Kidney epithelial cell (primary cell): ENCODE measurements at regions not wholly inside any gene's neighbourhood (a gene's known extent, or its start where the extent isn't known, plus 50 kb on each side); places are given as distances from the start of the nearest gene placed in this dataset.
"Not testable (repeated sequence)": the region's sequence is repeated elsewhere in the genome, so short reads cannot be mapped to it uniquely, and the experiment has no call there.

Source experiments
- DNase-seq: peaks from one replicate; pipeline ENCODE4 v3.0.0-alpha.2; 2010; ENCODE audit warnings: low read depth
- H3K27me3 ChIP-seq: 2 replicates; pipeline ENCODE4 v1.6.0; 2011; ENCODE audit warnings: low read length; ENCODE audit not compliant: control insufficient read depth, insufficient read depth
- H3K36me3 ChIP-seq: 2 replicates; pipeline ENCODE4 v1.5.1; 2011; ENCODE audit warnings: low read length; ENCODE audit not compliant: control insufficient read depth, insufficient read depth
- H3K4me3 ChIP-seq: 2 replicates; pipeline ENCODE4 v1.5.1; 2011; ENCODE audit warnings: low read depth, mild to moderate bottlenecking, control low read depth, low read length
- TF ChIP-seq, protein P1 (sequence below): IDR thresholded peaks from 2 replicates; pipeline ENCODE4 v1.5.1; 2011; ENCODE audit warnings: mild to moderate bottlenecking, moderate library complexity, low read length, control low read depth, inconsistent platforms; ENCODE audit not compliant: insufficient read depth, poor library complexity, severe bottlenecking

DNA sequence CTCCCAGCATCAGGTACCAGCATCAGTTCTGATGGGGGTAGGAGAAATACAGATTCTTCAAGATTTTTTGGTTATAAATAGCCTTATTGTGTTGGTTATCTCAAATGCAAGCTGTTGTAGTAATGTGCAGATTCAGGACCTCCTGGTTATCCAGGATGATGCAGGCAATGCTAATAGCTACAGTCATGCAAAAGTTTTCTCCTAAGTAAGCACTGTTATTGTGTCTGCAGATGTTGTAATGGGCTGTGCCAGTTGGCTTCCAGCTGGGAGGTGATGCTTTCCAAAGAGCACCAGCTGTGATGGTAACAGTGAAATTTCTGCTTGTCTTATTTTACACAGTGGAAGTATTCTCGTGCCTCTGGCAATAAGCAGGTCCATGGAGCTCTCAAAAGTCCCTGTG, 719.2 kb upstream of the CTNND2 start:
- TF ChIP-seq, protein P1, sequence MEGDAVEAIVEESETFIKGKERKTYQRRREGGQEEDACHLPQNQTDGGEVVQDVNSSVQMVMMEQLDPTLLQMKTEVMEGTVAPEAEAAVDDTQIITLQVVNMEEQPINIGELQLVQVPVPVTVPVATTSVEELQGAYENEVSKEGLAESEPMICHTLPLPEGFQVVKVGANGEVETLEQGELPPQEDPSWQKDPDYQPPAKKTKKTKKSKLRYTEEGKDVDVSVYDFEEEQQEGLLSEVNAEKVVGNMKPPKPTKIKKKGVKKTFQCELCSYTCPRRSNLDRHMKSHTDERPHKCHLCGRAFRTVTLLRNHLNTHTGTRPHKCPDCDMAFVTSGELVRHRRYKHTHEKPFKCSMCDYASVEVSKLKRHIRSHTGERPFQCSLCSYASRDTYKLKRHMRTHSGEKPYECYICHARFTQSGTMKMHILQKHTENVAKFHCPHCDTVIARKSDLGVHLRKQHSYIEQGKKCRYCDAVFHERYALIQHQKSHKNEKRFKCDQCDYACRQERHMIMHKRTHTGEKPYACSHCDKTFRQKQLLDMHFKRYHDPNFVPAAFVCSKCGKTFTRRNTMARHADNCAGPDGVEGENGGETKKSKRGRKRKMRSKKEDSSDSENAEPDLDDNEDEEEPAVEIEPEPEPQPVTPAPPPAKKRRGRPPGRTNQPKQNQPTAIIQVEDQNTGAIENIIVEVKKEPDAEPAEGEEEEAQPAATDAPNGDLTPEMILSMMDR: no peak

DNA sequence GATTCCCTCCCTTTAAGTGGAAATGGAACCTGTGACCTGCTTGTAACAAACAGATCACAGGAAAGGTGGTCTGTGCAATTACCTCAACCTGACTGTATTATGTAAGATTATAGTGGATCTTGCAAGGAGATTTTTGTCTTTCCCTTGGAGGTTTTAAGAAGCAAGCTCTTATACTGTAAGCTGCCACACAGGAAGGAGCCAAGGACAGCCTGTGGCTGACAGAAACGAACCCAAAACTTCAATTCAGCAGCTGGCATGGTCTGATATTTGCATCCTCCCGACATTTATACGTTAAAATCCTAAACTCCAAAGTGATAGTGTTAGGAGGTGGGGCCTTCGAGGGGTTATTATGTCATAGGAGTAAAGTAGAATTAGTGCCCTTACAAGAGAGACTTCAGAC, 711.8 kb upstream of the CTNND2 start:
- TF ChIP-seq, protein P1: no peak
- no peak for DNase-seq
- no peaks in the 10 kb centered on the region for H3K36me3 ChIP-seq
- H3K4me3 ChIP-seq: no peak overlapping the region
- no peaks in the 10 kb centered on the region for H3K27me3 ChIP-seq

More for the DNA sequence above, 719.2 kb upstream of the CTNND2 start:
- no peaks in the 10 kb centered on the region for H3K36me3 ChIP-seq
- H3K27me3 ChIP-seq: no peaks in the 10 kb centered on the region
- H3K4me3 ChIP-seq: no peak overlapping the region
- no peak for DNase-seq

DNA sequence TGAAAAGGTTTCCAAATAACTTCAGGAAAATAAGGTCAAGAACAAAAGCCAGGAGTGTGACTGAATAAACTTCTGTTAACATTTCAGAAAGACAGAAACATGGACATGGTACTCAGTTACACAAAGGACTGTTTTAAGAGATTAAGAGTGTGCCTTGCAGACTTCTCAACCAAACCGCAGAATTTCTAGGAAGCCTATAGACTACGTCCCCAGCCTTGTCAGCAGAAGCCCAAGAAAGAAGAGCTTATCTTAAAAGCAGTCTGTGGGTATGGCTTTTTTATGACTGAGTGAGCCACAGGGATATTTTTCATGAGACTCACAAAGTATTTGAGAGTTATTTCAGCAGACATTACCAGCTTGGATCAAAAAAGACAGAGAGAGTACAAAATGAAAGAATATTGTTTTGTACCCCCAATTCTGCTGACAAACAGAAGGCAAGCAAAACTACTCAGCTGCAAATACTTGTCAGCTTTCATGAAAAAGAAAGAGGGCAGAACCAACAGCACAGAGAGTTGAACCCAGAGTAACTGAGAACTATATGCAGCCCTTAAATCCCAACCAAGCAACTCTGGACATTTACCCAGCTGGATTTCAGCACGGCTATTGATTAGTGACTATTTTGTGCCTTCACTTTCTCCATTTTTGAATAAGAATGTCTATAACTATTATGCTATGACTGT, 711.0 kb upstream of the CTNND2 start:
- Histone ChIP-seq H3K4me3 (no peak overlapping the region), H3K27me3 (no peaks in the 10 kb centered on the region), H3K36me3 (no peaks in the 10 kb centered on the region)
- TF ChIP-seq, protein P1: no peak
- DNase-seq: no peak

DNA sequence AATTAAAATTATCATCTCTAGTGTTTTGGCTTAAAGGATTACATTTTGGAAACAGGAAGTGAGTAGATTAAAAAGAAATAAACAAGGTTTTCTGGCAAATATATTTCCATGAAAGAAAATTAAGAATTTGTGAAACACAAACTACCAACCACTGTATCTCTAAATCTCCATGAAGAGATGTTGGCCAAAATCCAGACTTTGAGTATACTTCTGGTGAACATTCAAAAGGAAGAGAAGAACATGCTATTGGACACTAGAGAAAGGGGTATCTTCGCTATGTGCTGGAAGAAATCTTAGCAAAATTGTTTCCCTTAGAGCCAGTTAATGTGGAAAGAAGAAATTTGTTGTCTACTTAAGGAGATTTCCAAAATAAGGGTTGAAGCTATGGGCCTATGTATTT, 710.4 kb upstream of the CTNND2 start:
- DNase-seq: no peak
- no peaks in the 10 kb centered on the region for H3K36me3 ChIP-seq
- TF ChIP-seq, protein P1: no peak
- no peaks in the 10 kb centered on the region for H3K27me3 ChIP-seq
- no peak overlapping the region for H3K4me3 ChIP-seq

DNA sequence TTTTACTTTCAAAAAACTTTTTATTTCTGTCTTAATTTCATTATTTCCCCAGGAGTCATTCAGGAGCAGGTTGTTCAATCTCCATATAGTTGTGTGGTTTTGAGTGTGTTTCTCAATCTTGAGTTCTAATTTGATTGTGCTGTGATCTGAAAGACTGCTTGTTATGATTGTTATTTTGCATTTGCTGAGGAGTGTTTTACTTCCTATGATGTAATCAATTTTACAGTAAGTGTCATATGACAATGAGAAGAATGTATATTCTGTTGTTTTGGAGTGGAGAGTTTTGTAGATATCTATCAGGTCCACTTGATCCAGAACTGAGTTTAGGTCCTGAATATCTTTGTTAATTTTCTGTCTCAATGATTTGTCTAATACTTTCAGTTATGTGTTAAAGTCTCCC, 706.9 kb upstream of the CTNND2 start:
- H3K4me3 ChIP-seq: no peak overlapping the region
- H3K36me3 ChIP-seq: no peaks in the 10 kb centered on the region
- TF ChIP-seq, protein P1: no peak
- no peak for DNase-seq
- H3K27me3 ChIP-seq: no peaks in the 10 kb centered on the region

DNA sequence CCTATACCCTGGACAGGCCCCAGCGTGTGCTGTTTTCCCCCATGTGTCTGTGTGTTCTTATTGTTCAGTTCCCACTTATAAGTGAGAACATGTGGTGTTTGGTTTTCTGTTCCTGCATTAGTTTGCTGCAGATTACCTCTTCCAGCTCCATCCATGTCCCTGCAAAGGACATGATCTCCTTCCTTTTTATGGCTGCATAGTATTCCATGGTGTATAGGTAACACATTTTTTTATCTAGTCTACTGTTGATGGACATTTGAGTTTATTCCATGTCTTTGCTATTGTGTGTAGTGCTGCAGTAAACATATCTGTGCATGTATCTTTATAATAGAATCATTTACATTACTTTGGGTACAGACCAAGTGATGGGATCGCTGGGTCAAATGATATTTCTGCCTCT, 703.6 kb upstream of the CTNND2 start:
- H3K27me3 ChIP-seq, H3K36me3 ChIP-seq, DNase-seq, H3K4me3 ChIP-seq: not testable (repeated sequence)
